GM12875 (cell line): ENCODE measurements at regions not wholly inside any gene's neighbourhood (a gene's known extent, or its start where the extent isn't known, plus 50 kb on each side); places are given as distances from the start of the nearest gene placed in this dataset.

Experiments
- H3K4me3 ChIP-seq: one replicate; pipeline ENCODE4 v1.5.1; 2011; ENCODE audit warnings: low read depth, low read length, control low read depth
- CTCF ChIP-seq: IDR thresholded peaks from 2 replicates; pipeline ENCODE4 v1.5.1; 2011; ENCODE audit warnings: low read depth, mild to moderate bottlenecking, control low read depth, inconsistent platforms, low read length, moderate library complexity, borderline replicate concordance; ENCODE audit not compliant: insufficient read depth

GRCh38 chr18:27709344-27709743 lies 467.6 kb downstream of the CDH2 start:
- no peak for TF ChIP-seq CTCF
- H3K4me3 ChIP-seq = no peak overlapping the region

- H3K4me3 ChIP-seq = no peak overlapping the region
- no peak for TF ChIP-seq CTCF
Measured at GRCh38 chr18:27707201-27707600, 469.7 kb downstream of the CDH2 start.

GRCh38 chr18:27704736-27705361 lies 472.1 kb downstream of the CDH2 start:
- no peak for TF ChIP-seq CTCF

GRCh38 chr18:27699137-27699536 lies 477.8 kb downstream of the CDH2 start:
- no peak for TF ChIP-seq CTCF
- no peak overlapping the region for H3K4me3 ChIP-seq

More at GRCh38 chr18:27704736-27705361, 472.1 kb downstream of the CDH2 start:
- H3K4me3 ChIP-seq = no peak overlapping the region

GRCh38 chr18:27696148-27696547 lies 480.8 kb downstream of the CDH2 start:
- no peak for TF ChIP-seq CTCF
- no peak overlapping the region for H3K4me3 ChIP-seq

- no peak overlapping the region for H3K4me3 ChIP-seq
- no peak for TF ChIP-seq CTCF
Measured at GRCh38 chr18:27695503-27695902, 481.4 kb downstream of the CDH2 start.

GRCh38 chr18:27695052-27695451 lies 481.9 kb downstream of the CDH2 start:
- no peak for TF ChIP-seq CTCF
- H3K4me3 ChIP-seq = no peak overlapping the region
